SK-N-MC (cell line): ENCODE measurements at regions not wholly inside any gene's neighbourhood (a gene's known extent, or its start where the extent isn't known, plus 50 kb on each side); places are given as distances from the start of the nearest gene placed in this dataset.

Experiments
- DNase-seq: peaks from one replicate; pipeline ENCODE4 v3.0.0-alpha.2; 2011; ENCODE audit warnings: low read depth, low spot score
- H3K27ac ChIP-seq: fragments of 200-600 bp; sonication (generic); 2 replicates; pipeline ENCODE4 v1.5.1; 2016; ENCODE audit warnings: mixed run types
- H3K36me3 ChIP-seq: fragments of 200-600 bp; sonication (generic); 2 replicates; pipeline ENCODE4 v1.6.1; 2017; ENCODE audit warnings: antibody characterized with exemption, low read length, mixed read lengths; ENCODE audit not compliant: insufficient read depth
- H3K4me3 ChIP-seq: fragments of 200-600 bp; sonication (generic); 2 replicates; pipeline ENCODE4 v1.5.1; 2016
- H3K9ac ChIP-seq: fragments of 200-600 bp; sonication (generic); 2 replicates; pipeline ENCODE4 v1.8.0; 2017; ENCODE audit warnings: mixed run types, mixed read lengths; ENCODE audit not compliant: insufficient read length
- H3K9me3 ChIP-seq: fragments of 200-600 bp; sonication (generic); 2 replicates; pipeline ENCODE4 v1.6.1; 2017; ENCODE audit warnings: low read depth, mild to moderate bottlenecking, antibody characterized with exemption, low read length, moderate library complexity, mixed read lengths
- EZH2 ChIP-seq: fragments of 200-600 bp; sonication (generic); IDR thresholded peaks from one replicate; pipeline ENCODE4 v1.6.1; 2017; ENCODE audit warnings: antibody characterized with exemption
- FOXP2 ChIP-seq: optimal IDR thresholded peaks from 2 replicates; pipeline ENCODE3; 2011; ENCODE audit warnings: mild to moderate bottlenecking, moderate library complexity; ENCODE audit not compliant: insufficient read depth; ENCODE audit errors: extremely low read length, control extremely low read depth
- POLR2AphosphoS5 ChIP-seq: IDR thresholded peaks from 2 replicates; pipeline ENCODE4 v1.6.1; 2012; ENCODE audit warnings: mild to moderate bottlenecking, low read depth, low read length, borderline replicate concordance

DNA sequence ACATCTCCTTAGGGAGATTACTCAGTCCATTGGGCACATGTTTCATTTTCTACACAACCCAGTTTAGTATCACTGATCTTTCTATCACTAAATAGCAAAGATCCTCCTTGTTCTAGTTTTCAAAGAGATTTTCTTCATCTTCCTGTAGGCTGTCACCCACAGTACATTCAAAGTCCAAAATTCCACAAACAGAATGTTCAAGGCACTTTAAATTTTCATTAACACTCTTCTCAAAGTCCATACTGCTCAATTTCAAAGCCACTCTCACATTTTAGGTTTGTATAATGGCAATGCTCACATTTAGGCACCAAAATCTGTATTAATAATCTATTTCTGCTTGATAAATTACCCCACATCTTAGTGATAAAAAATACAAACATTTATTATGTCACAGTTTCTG lies 152.8 kb downstream of the FSIP2 start:
- TF ChIP-seq POLR2AphosphoS5 (no peak), FOXP2 (no peak), EZH2 (no peak)
- no peaks in the 10 kb centered on the region for H3K36me3 ChIP-seq

DNA sequence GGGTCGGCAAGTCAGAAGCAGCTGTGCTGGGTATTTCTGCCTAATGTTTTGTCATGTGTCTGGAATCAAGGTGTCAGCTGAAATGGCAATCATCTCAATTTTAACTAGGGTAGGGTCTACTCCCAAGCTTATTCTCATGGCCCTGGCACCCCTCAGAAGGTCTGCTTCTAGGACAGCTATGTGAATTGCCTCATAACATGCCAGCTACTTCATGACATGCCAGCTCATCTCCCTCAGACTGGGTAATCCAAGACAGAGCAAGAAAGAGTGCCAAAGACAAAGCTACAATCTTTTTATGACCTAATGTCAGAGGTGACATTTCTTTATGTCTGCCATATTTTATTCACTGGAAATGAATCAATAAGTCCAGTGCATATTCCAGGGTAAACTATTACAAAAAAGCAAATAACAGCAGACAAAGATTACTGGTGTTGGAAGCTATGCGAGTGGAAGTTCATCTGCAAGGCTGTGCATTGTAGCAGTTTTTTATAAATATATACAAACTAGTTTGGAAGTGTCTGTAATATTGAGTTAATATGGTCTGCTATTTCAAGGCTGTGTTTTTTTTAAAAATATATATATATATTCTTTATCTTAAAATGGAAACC lies 153.3 kb downstream of the FSIP2 start:
- TF ChIP-seq EZH2: no peak
- no peaks in the 10 kb centered on the region for H3K9me3 ChIP-seq
- H3K27ac ChIP-seq: no peak overlapping the region
- no peaks in the 10 kb centered on the region for H3K36me3 ChIP-seq
- H3K9ac ChIP-seq: no peak overlapping the region
- no peak overlapping the region for H3K4me3 ChIP-seq
- DNase-seq: no peak

More for the DNA sequence above, 152.8 kb downstream of the FSIP2 start:
- no peaks in the 10 kb centered on the region for H3K9me3 ChIP-seq
- H3K9ac ChIP-seq: no peak overlapping the region
- H3K27ac ChIP-seq: no peak overlapping the region
- H3K4me3 ChIP-seq: no peak overlapping the region
- no peak for DNase-seq

DNA sequence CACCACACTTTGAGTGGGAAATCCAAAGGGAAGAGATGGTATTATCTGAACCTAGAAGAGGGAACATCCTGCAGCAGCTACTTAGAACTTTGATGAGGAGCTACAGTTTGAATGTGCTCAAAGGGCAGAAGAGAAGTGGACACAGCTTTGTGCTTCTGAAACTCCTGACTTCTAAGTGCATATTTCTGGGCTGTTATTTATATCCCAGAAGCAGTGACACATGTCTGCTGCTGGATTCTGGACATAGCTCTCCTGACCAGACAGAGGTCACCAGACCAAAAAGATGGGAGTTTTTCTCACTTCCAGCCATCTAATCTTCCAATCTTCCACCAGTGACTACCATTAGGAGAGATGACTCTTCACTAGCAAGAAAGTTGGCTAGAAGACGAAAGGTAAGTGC lies 153.9 kb downstream of the FSIP2 start:
- Histone ChIP-seq H3K9me3 (no peaks in the 10 kb centered on the region), H3K36me3 (no peaks in the 10 kb centered on the region), H3K4me3 (no peak overlapping the region), H3K27ac (no peak overlapping the region), H3K9ac (no peak overlapping the region)
- TF ChIP-seq FOXP2 (no peak), EZH2 (no peak), POLR2AphosphoS5 (no peak)
- DNase-seq: no peak

DNA sequence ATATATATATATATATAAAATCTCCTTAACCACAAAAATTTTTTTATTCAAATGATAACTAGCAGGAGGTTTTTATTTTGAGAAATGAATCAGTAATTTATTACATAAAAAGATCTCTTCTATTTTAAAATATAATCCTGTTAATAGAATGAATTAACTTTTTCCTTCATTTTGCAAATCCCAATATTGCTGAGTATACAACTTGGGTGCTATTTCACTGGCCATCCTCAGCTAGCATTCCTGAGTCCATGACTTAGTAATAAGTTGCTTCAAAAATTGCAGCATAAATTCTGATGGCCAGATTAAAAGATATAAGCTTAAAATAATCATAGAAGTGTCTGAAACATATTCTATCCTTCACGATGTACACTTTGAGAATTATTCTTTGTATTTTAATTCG lies 155.6 kb downstream of the FSIP2 start:
- Histone ChIP-seq H3K9me3 (no peaks in the 10 kb centered on the region), H3K9ac (no peak overlapping the region), H3K36me3 (no peaks in the 10 kb centered on the region), H3K27ac (no peak overlapping the region), H3K4me3 (no peak overlapping the region)
- DNase-seq: no peak
- no peak for TF ChIP-seq EZH2
- TF ChIP-seq POLR2AphosphoS5: no peak
- TF ChIP-seq FOXP2: no peak

DNA sequence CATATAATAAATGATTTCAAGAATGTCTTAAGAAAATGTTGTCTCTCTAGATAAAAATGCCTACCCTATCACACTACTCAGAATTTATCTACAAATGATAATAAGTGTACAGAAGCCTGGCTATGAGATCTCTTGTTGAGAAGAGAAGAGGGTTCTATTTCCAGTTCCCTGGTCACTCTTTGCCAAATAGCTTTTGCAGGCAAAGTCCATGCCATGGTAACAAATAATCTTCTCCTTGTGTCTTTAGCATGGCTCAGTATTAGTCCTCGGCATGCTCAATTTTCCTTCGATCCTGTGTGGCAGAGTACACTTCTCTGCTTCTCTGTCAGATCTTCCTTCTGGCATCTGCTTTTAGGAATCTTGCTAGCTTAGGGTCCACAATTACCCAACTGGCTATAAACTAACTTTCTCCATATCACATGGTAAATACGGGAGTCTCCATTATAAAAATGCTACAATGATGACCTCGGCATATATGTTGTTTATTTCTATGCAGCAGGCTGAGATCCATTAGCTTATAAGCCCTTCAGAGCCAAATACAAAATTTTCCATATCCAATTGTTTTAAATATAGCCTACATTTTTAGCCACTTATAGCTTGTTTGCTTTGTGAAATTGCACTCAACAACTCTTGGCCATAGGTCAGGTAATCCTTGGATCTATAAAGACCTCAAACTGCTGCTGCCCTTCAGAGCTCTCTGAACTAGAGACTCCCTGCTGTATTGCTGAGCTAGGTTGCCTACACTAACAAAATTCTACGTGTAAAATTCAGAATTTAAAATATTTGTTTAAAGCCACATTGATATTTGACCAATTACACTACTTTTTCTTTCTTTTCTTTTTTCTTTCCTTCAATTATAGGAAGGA lies 157.5 kb downstream of the FSIP2 start:
- DNase-seq: no peak
- Histone ChIP-seq H3K9ac (no peak overlapping the region), H3K4me3 (no peak overlapping the region), H3K27ac (no peak overlapping the region), H3K9me3 (no peaks in the 10 kb centered on the region), H3K36me3 (no peaks in the 10 kb centered on the region)
- TF ChIP-seq EZH2: no peak

DNA sequence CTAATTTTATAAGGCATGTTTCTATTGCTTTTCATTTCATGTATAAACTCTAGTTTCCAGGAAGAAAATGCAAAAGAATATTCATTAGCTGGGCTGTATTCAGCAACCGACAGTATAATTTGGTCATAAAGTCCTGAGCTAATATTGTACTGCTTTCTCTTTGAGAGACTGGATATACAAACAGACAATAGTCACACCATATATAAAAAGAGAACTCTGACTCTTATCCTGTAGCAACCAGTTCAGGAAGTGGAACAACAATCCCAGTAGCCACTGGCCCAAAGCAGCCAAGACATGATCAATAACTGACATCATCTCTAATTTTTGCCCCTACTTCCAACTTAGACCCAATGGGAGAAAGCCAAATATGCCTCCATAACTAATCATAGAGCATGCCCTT lies 160.8 kb downstream of the FSIP2 start:
- H3K9ac ChIP-seq: no peak overlapping the region
- TF ChIP-seq FOXP2: no peak

DNA sequence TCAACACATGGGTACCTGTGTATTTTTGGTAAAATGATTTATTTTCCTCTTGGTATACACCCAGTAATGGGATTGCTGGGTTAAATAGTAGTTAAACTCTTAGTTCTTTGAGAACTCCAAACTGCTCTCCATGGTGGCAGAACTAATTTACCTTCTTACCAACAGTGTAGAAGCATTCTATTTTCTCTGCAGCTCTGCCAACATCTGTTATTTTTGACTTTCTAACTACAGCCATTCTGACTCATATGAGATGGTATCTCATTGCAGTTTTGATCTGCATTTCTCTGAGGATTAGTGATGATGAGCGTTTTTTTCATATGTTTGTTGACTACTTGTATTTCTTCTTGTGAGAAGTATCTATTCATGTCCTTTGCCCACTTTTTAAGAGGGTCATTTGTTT lies 180.6 kb downstream of the FSIP2 start:
- TF ChIP-seq POLR2AphosphoS5 (no peak), FOXP2 (no peak), EZH2 (no peak)

More for the DNA sequence above, 160.8 kb downstream of the FSIP2 start:
- H3K36me3 ChIP-seq: no peaks in the 10 kb centered on the region
- H3K4me3 ChIP-seq: no peak overlapping the region
- H3K27ac ChIP-seq: no peak overlapping the region
- H3K9me3 ChIP-seq: no peaks in the 10 kb centered on the region
- no peak for DNase-seq

DNA sequence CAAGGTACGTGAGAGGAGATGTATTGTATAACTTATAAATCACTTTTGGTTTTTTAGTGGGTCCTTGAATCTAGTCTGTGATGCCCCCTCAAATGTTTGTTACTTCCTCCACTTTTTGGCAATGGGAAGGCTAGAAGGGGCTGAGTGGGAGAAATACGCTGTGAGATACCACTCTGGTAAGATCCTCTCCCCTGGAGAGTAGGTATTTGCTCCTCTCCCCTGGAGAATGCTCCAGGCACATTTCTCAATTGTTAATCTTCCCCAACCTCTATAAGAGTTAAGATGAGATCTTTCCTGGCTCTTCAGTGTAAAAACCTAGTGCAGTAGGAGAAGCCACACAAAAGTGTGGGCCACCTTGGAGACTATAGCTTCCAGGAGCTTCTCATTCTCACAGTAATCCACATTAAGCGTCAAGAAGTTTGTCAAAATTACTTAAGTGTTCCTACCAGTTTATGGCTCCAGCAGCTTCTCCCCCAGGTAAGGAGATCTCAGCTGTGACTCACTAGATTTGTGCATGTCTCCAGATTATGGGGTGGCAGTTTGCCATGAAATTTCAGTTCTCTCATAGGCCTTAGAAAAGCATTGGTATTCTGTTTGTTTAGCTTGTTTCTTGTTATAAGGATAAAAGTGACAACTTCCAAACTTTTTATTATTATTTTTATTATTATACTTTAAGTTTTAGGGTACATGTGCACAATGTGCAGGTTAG lies 182.6 kb downstream of the FSIP2 start:
- no peak for DNase-seq
- H3K36me3 ChIP-seq: no peaks in the 10 kb centered on the region
- no peak overlapping the region for H3K4me3 ChIP-seq
- no peak for TF ChIP-seq POLR2AphosphoS5
- TF ChIP-seq FOXP2: no peak
- no peak for TF ChIP-seq EZH2
- H3K9me3 ChIP-seq: no peaks in the 10 kb centered on the region
- no peak overlapping the region for H3K27ac ChIP-seq
- no peak overlapping the region for H3K9ac ChIP-seq

More for the DNA sequence above, 180.6 kb downstream of the FSIP2 start:
- Histone ChIP-seq H3K9me3 (no peaks in the 10 kb centered on the region), H3K4me3 (no peak overlapping the region), H3K27ac (no peak overlapping the region), H3K36me3 (no peaks in the 10 kb centered on the region), H3K9ac (no peak overlapping the region)
- DNase-seq: no peak
